Ishikawa (cell line): ENCODE measurements at regions not wholly inside any gene's neighbourhood (a gene's known extent, or its start where the extent isn't known, plus 50 kb on each side); places are given as distances from the start of the nearest gene placed in this dataset.

ENCODE experiments used
- EP300 ChIP-seq: IDR thresholded peaks from 2 replicates; pipeline ENCODE4 v1.6.1; 2012; ENCODE audit warnings: borderline replicate concordance
- MAX ChIP-seq: IDR thresholded peaks from 2 replicates; pipeline ENCODE4 v1.6.1; 2012
- REST ChIP-seq: IDR thresholded peaks from 2 replicates; pipeline ENCODE4 v1.6.1; 2012; ENCODE audit warnings: low read depth, mild to moderate bottlenecking
- TEAD4 ChIP-seq: IDR thresholded peaks from 2 replicates; pipeline ENCODE4 v1.6.1; 2012
- YY1 ChIP-seq: IDR thresholded peaks from 2 replicates; pipeline ENCODE4 v1.6.1; 2012; ENCODE audit warnings: low read depth

- TF ChIP-seq REST (no peak), EP300 (no peak), MAX (no peak), TEAD4 (no peak), YY1 (no peak)
Observed at GRCh38 chr11:134802598-134802997, 390.6 kb upstream of the B3GAT1 start.
